Endothelial cell of umbilical vein (primary cell): ENCODE measurements at regions not wholly inside any gene's neighbourhood (a gene's known extent, or its start where the extent isn't known, plus 50 kb on each side); places are given as distances from the start of the nearest gene placed in this dataset.

Experiments
- CTCF ChIP-seq, 2 donors: IDR thresholded peaks; 1 replicate in 1 of 2; 2 replicates in 1 of 2; pipeline ENCODE4 v1.5.1; 2011; ENCODE audit warnings: low read length in 2 of 2, mild to moderate bottlenecking in 2 of 2, moderate library complexity in 2 of 2, control low read depth in 1 of 2, inconsistent platforms in 1 of 2, low read depth in 1 of 2; ENCODE audit not compliant: insufficient read depth in 1 of 2; ENCODE audit errors: extremely low read depth in 1 of 2
- EZH2 ChIP-seq: IDR thresholded peaks from 2 replicates; pipeline ENCODE4 v1.6.1; 2012; ENCODE audit warnings: borderline replicate concordance, low read depth, mild to moderate bottlenecking, moderate library complexity, low read length, inconsistent platforms; ENCODE audit not compliant: severe bottlenecking
- FOS ChIP-seq: IDR thresholded peaks from 2 replicates; pipeline ENCODE4 v1.6.1; 2011; ENCODE audit warnings: mild to moderate bottlenecking, low read length, moderate library complexity, borderline replicate concordance; ENCODE audit not compliant: insufficient read depth
- GATA2 ChIP-seq: IDR thresholded peaks from 2 replicates; pipeline ENCODE4 v1.7.0; 2011; ENCODE audit warnings: low read depth, mild to moderate bottlenecking, moderate library complexity, mixed read lengths, low read length; ENCODE audit not compliant: insufficient read length, insufficient read depth
- JUN ChIP-seq: IDR thresholded peaks from 2 replicates; pipeline ENCODE4 v1.6.1; 2011; ENCODE audit warnings: borderline replicate concordance, low read depth; ENCODE audit not compliant: insufficient read length, insufficient read depth
- MAX ChIP-seq: IDR thresholded peaks from 2 replicates; pipeline ENCODE4 v1.6.1; 2011; ENCODE audit not compliant: insufficient read depth, insufficient read length
- MYC ChIP-seq: IDR thresholded peaks from one replicate; pipeline ENCODE4 v1.6.1; 2011; ENCODE audit warnings: mild to moderate bottlenecking, low read depth, low read length
- POLR2A ChIP-seq: IDR thresholded peaks from 2 replicates; pipeline ENCODE4 v1.6.1; 2012; ENCODE audit warnings: low read depth, mild to moderate bottlenecking, control low read depth, low read length
- POLR2AphosphoS5 ChIP-seq: IDR thresholded peaks from 2 replicates; pipeline ENCODE4 v1.6.1; 2012; ENCODE audit warnings: low read depth, mild to moderate bottlenecking, control low read depth, low read length, moderate library complexity; ENCODE audit not compliant: insufficient read depth

GRCh38 chr11:114764563-114764962 is 86.2 kb downstream of the NXPE2 start:
- TF ChIP-seq POLR2A, result no peak
- TF ChIP-seq CTCF (IDR thresholded peaks at IDR 0.05; ENCODE audit: extremely low read depth in 1 of 2, insufficient read depth in 1 of 2, low read depth in 1 of 2, low read length in 2 of 2), result no peak
- TF ChIP-seq MYC, result no peak
- no peak for TF ChIP-seq EZH2
- TF ChIP-seq GATA2, result no peak
- no peak for TF ChIP-seq MAX
- no peak for TF ChIP-seq FOS
- TF ChIP-seq POLR2AphosphoS5, result no peak
- TF ChIP-seq JUN, result no peak
